Progenitor cell of endocrine pancreas (in vitro differentiated cells): ENCODE measurements at regions not wholly inside any gene's neighbourhood (a gene's known extent, or its start where the extent isn't known, plus 50 kb on each side); places are given as distances from the start of the nearest gene placed in this dataset.

Experiments
- DNase-seq: peaks from one replicate; pipeline ENCODE4 v3.0.0; 2021; ENCODE audit warnings: low spot score; ENCODE audit not compliant: unreplicated experiment
- H3K27ac Mint-ChIP-seq: 2 replicates; pipeline ENCODE4 v1.8.0; 2021; ENCODE audit warnings: mild to moderate bottlenecking, moderate library complexity, mixed read lengths
- H3K27me3 Mint-ChIP-seq: 2 replicates; pipeline ENCODE4 v1.8.0; 2021; ENCODE audit warnings: mixed read lengths
- H3K36me3 Mint-ChIP-seq: 2 replicates; pipeline ENCODE4 v1.8.0; 2022; ENCODE audit warnings: mixed read lengths; ENCODE audit not compliant: insufficient read depth
- H3K4me1 Mint-ChIP-seq: 2 replicates; pipeline ENCODE4 v1.8.0; 2021; ENCODE audit warnings: low read depth, mixed read lengths
- H3K4me3 Mint-ChIP-seq: 2 replicates; pipeline ENCODE4 v1.8.0; 2021; ENCODE audit warnings: low read depth, mild to moderate bottlenecking, moderate library complexity, mixed read lengths
- H3K9me3 Mint-ChIP-seq: 2 replicates; pipeline ENCODE4 v1.8.0; 2021; ENCODE audit warnings: low read depth, mixed read lengths
- CTCF ChIP-seq: fragments of 200-600 bp; sonication (generic); IDR thresholded peaks from one replicate; pipeline ENCODE4 v1.5.0; 2021; ENCODE audit warnings: antibody characterized with exemption, mild to moderate bottlenecking; ENCODE audit not compliant: unreplicated experiment

GRCh38 chr21:15206514-15206913 lies 141.7 kb upstream of the NRIP1 start:
- Mint-ChIP-seq H3K4me1 (peaks cover 18% of the 10 kb centered on the region), H3K27me3 (no peaks in the 10 kb centered on the region), H3K27ac (no peak overlapping the region), H3K36me3 (no peaks in the 10 kb centered on the region), H3K9me3 (no peaks in the 10 kb centered on the region), H3K4me3 (no peak overlapping the region)
- no peak for TF ChIP-seq CTCF
- DNase-seq = no peak

- H3K27me3 Mint-ChIP-seq = no peaks in the 10 kb centered on the region
- H3K4me1 Mint-ChIP-seq = peaks cover 21% of the 10 kb centered on the region
- H3K27ac Mint-ChIP-seq = no peak overlapping the region
- H3K9me3 Mint-ChIP-seq = no peaks in the 10 kb centered on the region
- no peaks in the 10 kb centered on the region for H3K36me3 Mint-ChIP-seq
- H3K4me3 Mint-ChIP-seq = no peak overlapping the region
- no peak for TF ChIP-seq CTCF
- DNase-seq = no peak
Measured at GRCh38 chr21:15207231-15207630, 142.4 kb upstream of the NRIP1 start.

GRCh38 chr21:15207635-15208370 lies 143.0 kb upstream of the NRIP1 start:
- DNase-seq = no peak
- H3K36me3 Mint-ChIP-seq = no peaks in the 10 kb centered on the region
- no peaks in the 10 kb centered on the region for H3K27me3 Mint-ChIP-seq
- no peak for TF ChIP-seq CTCF
- H3K4me3 Mint-ChIP-seq = no peak overlapping the region
- no peaks in the 10 kb centered on the region for H3K9me3 Mint-ChIP-seq
- no peak overlapping the region for H3K27ac Mint-ChIP-seq
- H3K4me1 Mint-ChIP-seq = peaks cover 21% of the 10 kb centered on the region

GRCh38 chr21:15208786-15209185 lies 144.0 kb upstream of the NRIP1 start:
- peaks cover 16% of the 10 kb centered on the region for H3K4me1 Mint-ChIP-seq
- H3K27me3 Mint-ChIP-seq = no peaks in the 10 kb centered on the region
- H3K27ac Mint-ChIP-seq = no peak overlapping the region
- TF ChIP-seq CTCF = no peak
- no peaks in the 10 kb centered on the region for H3K9me3 Mint-ChIP-seq
- no peaks in the 10 kb centered on the region for H3K36me3 Mint-ChIP-seq
- no peak for DNase-seq
- no peak overlapping the region for H3K4me3 Mint-ChIP-seq

- Mint-ChIP-seq H3K4me1 (peaks cover 15% of the 10 kb centered on the region), H3K27me3 (no peaks in the 10 kb centered on the region), H3K9me3 (no peaks in the 10 kb centered on the region), H3K36me3 (no peaks in the 10 kb centered on the region), H3K4me3 (no peak overlapping the region), H3K27ac (no peak overlapping the region)
- DNase-seq = no peak
- TF ChIP-seq CTCF = no peak
Measured at GRCh38 chr21:15209224-15209623, 144.4 kb upstream of the NRIP1 start.
